K562 (cell line): ENCODE measurements at regions not wholly inside any gene's neighbourhood (a gene's known extent, or its start where the extent isn't known, plus 50 kb on each side); places are given as distances from the start of the nearest gene placed in this dataset.
"Not testable (repeated sequence)": the region's sequence is repeated elsewhere in the genome, so short reads cannot be mapped to it uniquely, and the experiment has no call there.

Experiments
- TEAD4 ChIP-seq, 2 experiments: sonication (generic) in 1 of 2; formaldehyde crosslinking in 1 of 2; IDR thresholded peaks; 2 replicates each; pipeline versions ENCODE4 v1.6.1 to v1.8.0; 2012 to 2022; ENCODE audit warnings: borderline replicate concordance in 1 of 2, inconsistent platforms in 1 of 2, low read length in 1 of 2, mild to moderate bottlenecking in 1 of 2, missing genetic modification reagents in 1 of 2
- ZNF274 ChIP-seq: IDR thresholded peaks from 2 replicates; pipeline ENCODE4 v1.6.1; 2011; ENCODE audit warnings: low read depth, mild to moderate bottlenecking, low read length, moderate library complexity, borderline replicate concordance
- ZNF311 ChIP-seq: fragments of 250-450 bp; sonication (Bioruptor Pico); IDR thresholded peaks from 2 replicates; pipeline ENCODE4 v1.4.0; 2020; ENCODE audit warnings: mild to moderate bottlenecking, moderate library complexity
- ZNF57 ChIP-seq: fragments of 450-650 bp; formaldehyde crosslinking; IDR thresholded peaks from 2 replicates; pipeline ENCODE4 v1.4.0; 2020; ENCODE audit warnings: mild to moderate bottlenecking, moderate library complexity
- TF ChIP-seq, protein P1 (sequence below), 3 experiments: IDR thresholded peaks in 2 of 3; conservative IDR thresholded peaks in 1 of 3; 2 replicates each; pipeline ENCODE4 v1.5.1; 2011 to 2012; ENCODE audit warnings: low read length in 3 of 3, mild to moderate bottlenecking in 3 of 3, control low read depth in 2 of 3, improper control_type of control experiment in 1 of 3, inconsistent platforms in 1 of 3, low read depth in 1 of 3, mixed read lengths in 1 of 3, moderate library complexity in 1 of 3; ENCODE audit not compliant: insufficient read depth in 2 of 3
- TF ChIP-seq, protein P2 (sequence below): sonication (generic); formaldehyde crosslinking; IDR thresholded peaks from 2 replicates; pipeline ENCODE4 v1.9.0; 2022; ENCODE audit warnings: mild to moderate bottlenecking, missing genetic modification reagents
- TF ChIP-seq, protein P3 (sequence below): fragments of 250-450 bp; sonication (Bioruptor Pico); IDR thresholded peaks from 2 replicates; pipeline ENCODE4 v1.8.0; 2021; ENCODE audit warnings: moderate library complexity, mild to moderate bottlenecking, inconsistent platforms

DNA sequence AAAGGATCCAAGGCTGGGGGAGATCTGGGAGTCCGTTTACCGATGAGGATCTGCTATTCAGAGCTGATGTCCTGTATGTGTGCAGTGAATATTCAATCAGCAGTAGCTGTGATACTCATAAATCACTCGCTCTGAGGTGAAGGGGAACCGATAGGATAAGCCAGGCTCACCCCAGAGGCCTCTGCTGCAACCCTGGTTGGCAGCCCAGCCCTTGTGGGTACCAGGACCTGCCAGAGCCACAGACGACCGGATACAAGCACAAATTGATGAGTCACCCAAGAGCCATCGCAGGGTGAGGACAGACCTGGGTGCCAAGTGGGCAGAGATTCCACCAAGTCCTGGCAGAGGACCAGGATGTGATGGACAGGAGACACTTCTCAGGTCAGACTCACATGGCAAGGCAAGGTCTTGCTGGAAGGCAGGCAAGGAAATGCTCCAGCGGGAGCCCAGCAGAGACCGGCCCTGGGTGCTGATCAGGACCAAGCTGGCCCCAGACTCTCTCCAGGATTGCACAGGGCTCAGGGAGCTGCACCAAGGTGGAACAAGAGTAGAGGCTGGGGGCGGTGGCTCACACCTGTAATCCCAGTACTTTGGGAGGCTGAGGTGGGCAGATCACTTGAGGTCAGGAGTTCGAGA is 112.2 kb upstream of the ZNF479 start:
- TF ChIP-seq, protein P1, sequence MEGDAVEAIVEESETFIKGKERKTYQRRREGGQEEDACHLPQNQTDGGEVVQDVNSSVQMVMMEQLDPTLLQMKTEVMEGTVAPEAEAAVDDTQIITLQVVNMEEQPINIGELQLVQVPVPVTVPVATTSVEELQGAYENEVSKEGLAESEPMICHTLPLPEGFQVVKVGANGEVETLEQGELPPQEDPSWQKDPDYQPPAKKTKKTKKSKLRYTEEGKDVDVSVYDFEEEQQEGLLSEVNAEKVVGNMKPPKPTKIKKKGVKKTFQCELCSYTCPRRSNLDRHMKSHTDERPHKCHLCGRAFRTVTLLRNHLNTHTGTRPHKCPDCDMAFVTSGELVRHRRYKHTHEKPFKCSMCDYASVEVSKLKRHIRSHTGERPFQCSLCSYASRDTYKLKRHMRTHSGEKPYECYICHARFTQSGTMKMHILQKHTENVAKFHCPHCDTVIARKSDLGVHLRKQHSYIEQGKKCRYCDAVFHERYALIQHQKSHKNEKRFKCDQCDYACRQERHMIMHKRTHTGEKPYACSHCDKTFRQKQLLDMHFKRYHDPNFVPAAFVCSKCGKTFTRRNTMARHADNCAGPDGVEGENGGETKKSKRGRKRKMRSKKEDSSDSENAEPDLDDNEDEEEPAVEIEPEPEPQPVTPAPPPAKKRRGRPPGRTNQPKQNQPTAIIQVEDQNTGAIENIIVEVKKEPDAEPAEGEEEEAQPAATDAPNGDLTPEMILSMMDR (IDR thresholded peaks at IDR 0.05 in 2 of 3, conservative IDR thresholded peaks at IDR 0.05 in 1 of 3; ENCODE audit: insufficient read depth in 2 of 3, low read depth in 1 of 3, low read length in 3 of 3) = not testable (repeated sequence)
- TF ChIP-seq, protein P2, sequence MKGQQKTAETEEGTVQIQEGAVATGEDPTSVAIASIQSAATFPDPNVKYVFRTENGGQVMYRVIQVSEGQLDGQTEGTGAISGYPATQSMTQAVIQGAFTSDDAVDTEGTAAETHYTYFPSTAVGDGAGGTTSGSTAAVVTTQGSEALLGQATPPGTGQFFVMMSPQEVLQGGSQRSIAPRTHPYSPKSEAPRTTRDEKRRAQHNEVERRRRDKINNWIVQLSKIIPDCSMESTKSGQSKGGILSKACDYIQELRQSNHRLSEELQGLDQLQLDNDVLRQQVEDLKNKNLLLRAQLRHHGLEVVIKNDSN (CRISPR knock-in tag) = not testable (repeated sequence)
- TF ChIP-seq ZNF57 (CRISPR knock-in tag); ZNF274; ZNF311 (CRISPR knock-in tag); TEAD4 (IDR thresholded peaks at IDR 0.05; ENCODE audit: low read length); TEAD4 (CRISPR knock-in tag; IDR thresholded peaks at IDR 0.05; ENCODE audit: borderline replicate concordance): not testable (repeated sequence)
- TF ChIP-seq, protein P3, sequence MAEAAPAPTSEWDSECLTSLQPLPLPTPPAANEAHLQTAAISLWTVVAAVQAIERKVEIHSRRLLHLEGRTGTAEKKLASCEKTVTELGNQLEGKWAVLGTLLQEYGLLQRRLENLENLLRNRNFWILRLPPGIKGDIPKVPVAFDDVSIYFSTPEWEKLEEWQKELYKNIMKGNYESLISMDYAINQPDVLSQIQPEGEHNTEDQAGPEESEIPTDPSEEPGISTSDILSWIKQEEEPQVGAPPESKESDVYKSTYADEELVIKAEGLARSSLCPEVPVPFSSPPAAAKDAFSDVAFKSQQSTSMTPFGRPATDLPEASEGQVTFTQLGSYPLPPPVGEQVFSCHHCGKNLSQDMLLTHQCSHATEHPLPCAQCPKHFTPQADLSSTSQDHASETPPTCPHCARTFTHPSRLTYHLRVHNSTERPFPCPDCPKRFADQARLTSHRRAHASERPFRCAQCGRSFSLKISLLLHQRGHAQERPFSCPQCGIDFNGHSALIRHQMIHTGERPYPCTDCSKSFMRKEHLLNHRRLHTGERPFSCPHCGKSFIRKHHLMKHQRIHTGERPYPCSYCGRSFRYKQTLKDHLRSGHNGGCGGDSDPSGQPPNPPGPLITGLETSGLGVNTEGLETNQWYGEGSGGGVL (CRISPR knock-in tag) = not testable (repeated sequence)
